H1 (cell line): ENCODE measurements at regions not wholly inside any gene's neighbourhood (a gene's known extent, or its start where the extent isn't known, plus 50 kb on each side); places are given as distances from the start of the nearest gene placed in this dataset.

Experiments
- CTCF ChIA-PET: fragments of 300-600 bp; sonication (Branson Sonifier 250); formaldehyde crosslinking; loops from one replicate; lab custom pipeline; 2021; ENCODE audit not compliant: partially characterized antibody; lab: Charles Lee
- POLR2A ChIA-PET: fragments of 300-600 bp; sonication (Branson Sonifier 250); formaldehyde crosslinking; loops from one replicate; lab custom pipeline; 2021; ENCODE audit warnings: inconsistent platforms; ENCODE audit not compliant: partially characterized antibody; lab: Charles Lee
- DNase-seq, 2 experiments: peaks; one replicate each; pipeline versions ENCODE4 v3.0.0 to v3.0.0-alpha.2; 2010 to 2022; ENCODE audit warnings: low spot score in 2 of 2, low read depth in 1 of 2, mixed read lengths in 1 of 2
- FAIRE-seq: peaks from 2 replicates; lab custom pipeline; 2011; peaks lifted over from hg19 to GRCh38; lab: Jason Lieb, UNC
- H2AFZ ChIP-seq: 2 replicates; pipeline ENCODE4 v1.8.1; 2012; ENCODE audit warnings: low read length, inconsistent platforms
- H2AK5ac ChIP-seq: 2 replicates; pipeline ENCODE4 v1.6.1; 2013; ENCODE audit warnings: low read depth, low read length
- H2BK120ac ChIP-seq: replicated peaks from 2 replicates; pipeline ENCODE3; 2013; ENCODE audit warnings: low read depth, low read length, inconsistent platforms
- H2BK12ac ChIP-seq: 2 replicates; pipeline ENCODE4 v1.6.1; 2013; ENCODE audit warnings: low read depth, low read length
- H2BK15ac ChIP-seq: 2 replicates; pipeline ENCODE4 v1.6.1; 2013; ENCODE audit warnings: low read length
- H2BK20ac ChIP-seq: 2 replicates; pipeline ENCODE4 v1.6.1; 2013; ENCODE audit warnings: low read length
- H2BK5ac ChIP-seq: 2 replicates; pipeline ENCODE4 v1.6.1; 2013; ENCODE audit warnings: low read depth, low read length
- H3K14ac ChIP-seq: 2 replicates; pipeline ENCODE4 v1.6.1; 2013; ENCODE audit warnings: inconsistent platforms; ENCODE audit not compliant: insufficient read length
- H3K18ac ChIP-seq: 2 replicates; pipeline ENCODE4 v1.6.1; 2013; ENCODE audit warnings: low read length; ENCODE audit errors: extremely low read depth
- H3K23ac ChIP-seq: 2 replicates; pipeline ENCODE4 v1.6.1; 2013; ENCODE audit warnings: inconsistent platforms; ENCODE audit not compliant: insufficient read length
- H3K23me2 ChIP-seq: 2 replicates; pipeline ENCODE4 v1.6.1; 2013; ENCODE audit warnings: low read depth, low read length
- H3K27ac ChIP-seq: 2 replicates; pipeline ENCODE4 v1.6.1; 2011; ENCODE audit warnings: low read depth, low read length, inconsistent platforms
- H3K27me3 ChIP-seq, 4 experiments: replicated peaks in 1 of 4; 1 replicate in 1 of 4; 2 replicates in 3 of 4; pipeline versions ENCODE4 v1.6.1 to v1.8.1; 2011 to 2013; ENCODE audit warnings: low read length in 3 of 4, mild to moderate bottlenecking in 3 of 4, inconsistent platforms in 2 of 4, mixed read lengths in 2 of 4, moderate library complexity in 1 of 4; ENCODE audit not compliant: control insufficient read depth in 3 of 4, insufficient read depth in 3 of 4; ENCODE audit errors: extremely low read depth in 1 of 4
- H3K36me3 ChIP-seq, 4 experiments: 2 replicates each; pipeline versions ENCODE4 v1.6.1 to v1.8.1; 2011 to 2013; ENCODE audit warnings: mild to moderate bottlenecking in 4 of 4, low read length in 3 of 4, moderate library complexity in 2 of 4, control low read depth in 1 of 4, inconsistent platforms in 1 of 4; ENCODE audit not compliant: insufficient read depth in 4 of 4, control insufficient read depth in 2 of 4
- H3K4ac ChIP-seq: replicated peaks from 2 replicates; pipeline ENCODE3; 2013; ENCODE audit warnings: low read length, low read depth, mixed read lengths, inconsistent platforms; ENCODE audit not compliant: insufficient read length
- H3K4me1 ChIP-seq, 4 experiments: replicated peaks in 1 of 4; 1 replicate in 1 of 4; 2 replicates in 3 of 4; pipeline versions ENCODE4 v1.6.1 to v1.8.1; 2011 to 2013; ENCODE audit warnings: low read length in 3 of 4, inconsistent platforms in 2 of 4, mixed read lengths in 1 of 4; ENCODE audit not compliant: insufficient read depth in 4 of 4, control insufficient read depth in 3 of 4
- H3K4me2 ChIP-seq, 2 experiments: 2 replicates each; pipeline versions ENCODE4 v1.6.1 to v1.8.1; 2011 to 2013; ENCODE audit warnings: low read depth in 2 of 2, low read length in 2 of 2, control low read depth in 1 of 2, inconsistent platforms in 1 of 2, mild to moderate bottlenecking in 1 of 2; ENCODE audit not compliant: insufficient read depth in 1 of 2
- H3K4me3 ChIP-seq, 4 experiments: fragments of 200-600, 300-600 bp in 1 of 4; sonication (generic), shearing (Covaris generic), sonication (Bioruptor Twin) in 1 of 4; 2 replicates each; pipeline versions ENCODE4 v1.5.1 to v1.8.1; 2011 to 2016; ENCODE audit warnings: low read length in 4 of 4, low read depth in 3 of 4, control low read depth in 2 of 4, inconsistent platforms in 2 of 4, mild to moderate bottlenecking in 2 of 4, mixed read lengths in 1 of 4, moderate library complexity in 1 of 4; ENCODE audit not compliant: insufficient read depth in 2 of 4; ENCODE audit errors: extremely low read depth in 1 of 4
- H3K56ac ChIP-seq: replicated peaks from 2 replicates; pipeline ENCODE3; 2013; ENCODE audit warnings: low read depth, mild to moderate bottlenecking, mixed read lengths, low read length, inconsistent platforms; ENCODE audit not compliant: insufficient read length
- H3K79me1 ChIP-seq: 2 replicates; pipeline ENCODE4 v1.6.1; 2013; ENCODE audit warnings: low read depth, low read length, control low read depth
- H3K79me2 ChIP-seq, 2 experiments: 2 replicates each; pipeline versions ENCODE4 v1.6.1 to v1.8.1; 2012 to 2013; ENCODE audit warnings: low read length in 2 of 2, mild to moderate bottlenecking in 2 of 2, inconsistent platforms in 1 of 2; ENCODE audit not compliant: insufficient read depth in 2 of 2, control insufficient read depth in 1 of 2
- H3K9ac ChIP-seq, 4 experiments: replicated peaks in 1 of 4; 1 replicate in 1 of 4; 2 replicates in 3 of 4; pipeline versions ENCODE4 v1.6.1 to v1.8.1; 2011 to 2013; ENCODE audit warnings: low read depth in 3 of 4, low read length in 3 of 4, control low read depth in 2 of 4, mild to moderate bottlenecking in 2 of 4, moderate library complexity in 2 of 4, inconsistent platforms in 1 of 4; ENCODE audit errors: extremely low read depth in 1 of 4
- H3K9me3 ChIP-seq, 2 experiments: 2 replicates each; pipeline versions ENCODE4 v1.6.1 to v1.8.1; 2012 to 2013; ENCODE audit warnings: mild to moderate bottlenecking in 2 of 2, moderate library complexity in 2 of 2, control low read depth in 1 of 2, inconsistent platforms in 1 of 2, low read depth in 1 of 2, low read length in 1 of 2, mixed read lengths in 1 of 2; ENCODE audit not compliant: insufficient read depth in 2 of 2
- H4K20me1 ChIP-seq, 2 experiments: replicated peaks in 1 of 2; 2 replicates each; pipeline versions ENCODE3 to v1.8.1; 2011 to 2013; ENCODE audit warnings: inconsistent platforms in 2 of 2, low read length in 2 of 2, mild to moderate bottlenecking in 1 of 2; ENCODE audit not compliant: insufficient read depth in 2 of 2, control insufficient read depth in 1 of 2
- H4K5ac ChIP-seq: 2 replicates; pipeline ENCODE4 v1.6.1; 2013; ENCODE audit warnings: low read length, low read depth, mixed read lengths, inconsistent platforms; ENCODE audit not compliant: insufficient read length
- H4K8ac ChIP-seq: 2 replicates; pipeline ENCODE4 v1.8.0; 2013; ENCODE audit warnings: mild to moderate bottlenecking, moderate library complexity, low read length, inconsistent platforms; ENCODE audit not compliant: insufficient read depth; ENCODE audit errors: extremely low read depth
- H4K91ac ChIP-seq: replicated peaks from 2 replicates; pipeline ENCODE3; 2013; ENCODE audit warnings: low read length, mixed read lengths, inconsistent platforms; ENCODE audit not compliant: insufficient read length
- ATF2 ChIP-seq: IDR thresholded peaks from 2 replicates; pipeline ENCODE4 v1.6.1; 2012; ENCODE audit warnings: low read length, inconsistent platforms
- CBX5 ChIP-seq: fragments of 300-800, 300-1000 bp; sonication (generic); IDR thresholded peaks from 2 replicates; pipeline ENCODE4 v1.7.1; 2016; ENCODE audit warnings: antibody characterized with exemption, low read length, low read depth
- CTBP2 ChIP-seq: IDR thresholded peaks from 2 replicates; pipeline ENCODE4 v1.7.0; 2011; ENCODE audit warnings: borderline replicate concordance, mild to moderate bottlenecking, moderate library complexity, mixed read lengths, low read length; ENCODE audit not compliant: insufficient read depth, insufficient read length
- EZH2 ChIP-seq: fragments of 200-600 bp; sonication (generic); IDR thresholded peaks from 2 replicates; pipeline ENCODE4 v1.7.1; 2012; ENCODE audit warnings: low read depth, mild to moderate bottlenecking, moderate library complexity, low read length, inconsistent platforms; ENCODE audit not compliant: severe bottlenecking
- JUN ChIP-seq: IDR thresholded peaks from 2 replicates; pipeline ENCODE4 v1.6.1; 2011; ENCODE audit warnings: low read depth, mild to moderate bottlenecking, improper control_type of control experiment, low read length
- RAD21 ChIP-seq, 2 experiments: IDR thresholded peaks in 1 of 2; conservative IDR thresholded peaks in 1 of 2; 2 replicates each; pipeline ENCODE4 v1.6.1; 2011; ENCODE audit warnings: low read depth in 2 of 2, low read length in 2 of 2, improper control_type of control experiment in 1 of 2, inconsistent platforms in 1 of 2, mild to moderate bottlenecking in 1 of 2, moderate library complexity in 1 of 2
- SRF ChIP-seq: IDR thresholded peaks from 2 replicates; pipeline ENCODE4 v1.6.1; 2011; ENCODE audit warnings: mild to moderate bottlenecking, low read depth, low read length, moderate library complexity
- TAF7 ChIP-seq: optimal IDR thresholded peaks from 2 replicates; pipeline ENCODE3; 2011; ENCODE audit warnings: low read depth, mild to moderate bottlenecking, inconsistent platforms, low read length, moderate library complexity, borderline replicate concordance
- WGBS, 2 experiments: shearing (Covaris generic) in 1 of 2; methylation state at CpG; one replicate each; pipeline versions ENCODE4 v1.1.6 to v1.1.7; 2013 to 2015; ENCODE audit warnings: low lambda C conversion rate in 2 of 2, mixed read lengths in 2 of 2, inconsistent platforms in 1 of 2, low coverage in 1 of 2, missing lambda C conversion rate in 1 of 2; ENCODE audit not compliant: insufficient replicate concordance in 2 of 2, insufficient coverage in 1 of 2, insufficient read length in 1 of 2; ENCODE audit errors: extremely low coverage in 1 of 2, missing lambda C conversion rate in 1 of 2; 5-methylcytosine and 5-hydroxymethylcytosine counted together
- TF ChIP-seq, protein P1 (sequence below): IDR thresholded peaks from 2 replicates; pipeline ENCODE4 v1.6.1; 2011; ENCODE audit warnings: low read depth, mild to moderate bottlenecking, low read length; ENCODE audit not compliant: insufficient read depth

GRCh38 chr7:155212301-155213015, 85.2 kb upstream of the INSIG1 start:
- H2BK20ac ChIP-seq = no peak overlapping the region
- 0 out of 4 replicates have a peak, but pooled peaks cover 0 to 2% of the 10 kb centered on the region in 2 experiments for H3K9me3 ChIP-seq
- WGBS, 2 experiments = 84% methylated on average over 12 of the region's 15 CpGs; no CpG with 5 or more reads in 1 of the 2 experiments
- no peak overlapping the region for H2BK12ac ChIP-seq
- FAIRE-seq (no peak), DNase-seq (no peak)
- no peaks in the 10 kb centered on the region for H3K79me2 ChIP-seq
- H3K14ac ChIP-seq = no peak overlapping the region
- peaks cover 0 to 7% of the 10 kb centered on the region in 2 experiments for H4K20me1 ChIP-seq
- H2AK5ac ChIP-seq = no peak overlapping the region
- H4K8ac ChIP-seq = no peak overlapping the region
- H3K4me3 ChIP-seq = no peak overlapping the region
- H3K79me1 ChIP-seq = no peaks in the 10 kb centered on the region
- H4K5ac ChIP-seq = no peak overlapping the region
- no peak overlapping the region for H3K9ac ChIP-seq
- peaks cover 0 to 12% (median 7%) of the 10 kb centered on the region in 4 experiments; a peak in 5 of 7 replicates for H3K4me1 ChIP-seq
- no peaks in the 10 kb centered on the region for H3K27me3 ChIP-seq
- H4K91ac ChIP-seq = no peak overlapping the region
- H2BK120ac ChIP-seq = no peak overlapping the region
- H3K23me2 ChIP-seq = peaks cover 14% of the 10 kb centered on the region; the same call in 1 of the 2 replicates
- H2AFZ ChIP-seq = no peak overlapping the region
- no peak overlapping the region for H2BK5ac ChIP-seq
- no peak overlapping the region for H3K23ac ChIP-seq
- H3K27ac ChIP-seq = no peak overlapping the region
- no peak overlapping the region for H3K4ac ChIP-seq
- POLR2A ChIA-PET = no interaction called here
- CTCF ChIA-PET = interaction anchor here (1.1 to 1.2 kb wide), 2 partner anchors 30 to 51 kb away, joined by 3 read pairs; no protein-coding TSS in a partner anchor
- no peak overlapping the region for H3K56ac ChIP-seq
- no peak overlapping the region for H2BK15ac ChIP-seq
- no peaks in the 10 kb centered on the region; a peak in 1 of 8 replicates for H3K36me3 ChIP-seq
- no peak overlapping the region for H3K18ac ChIP-seq
- no peak overlapping the region for H3K4me2 ChIP-seq
- TF ChIP-seq CBX5 = no peak
- no peak for TF ChIP-seq EZH2
- no peak for TF ChIP-seq JUN
- TF ChIP-seq, protein P1, sequence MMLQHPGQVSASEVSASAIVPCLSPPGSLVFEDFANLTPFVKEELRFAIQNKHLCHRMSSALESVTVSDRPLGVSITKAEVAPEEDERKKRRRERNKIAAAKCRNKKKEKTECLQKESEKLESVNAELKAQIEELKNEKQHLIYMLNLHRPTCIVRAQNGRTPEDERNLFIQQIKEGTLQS = no peak
- TF ChIP-seq TAF7 = no peak
- TF ChIP-seq SRF = no peak
- TF ChIP-seq ATF2 = no peak
- TF ChIP-seq CTBP2 = no peak
- no peak for TF ChIP-seq RAD21 (IDR thresholded peaks at IDR 0.05 in 1 of 2, conservative IDR thresholded peaks at IDR 0.05 in 1 of 2; ENCODE audit: low read depth in 2 of 2, low read length in 2 of 2)
